Lower leg skin (tissue), 4 donors: ENCODE measurements at regions not wholly inside any gene's neighbourhood (a gene's known extent, or its start where the extent isn't known, plus 50 kb on each side); places are given as distances from the start of the nearest gene placed in this dataset.

Experiments
- DNase-seq, 2 donors: peaks; one replicate each; pipeline ENCODE4 v3.0.0-alpha.2; 2019; ENCODE audit warnings: low spot score in 2 of 2
- H3K4me3 ChIP-seq: fragments of 200-600 bp; sonication (generic); 2 replicates; pipeline ENCODE4 v1.5.1; 2017; ENCODE audit warnings: mild to moderate bottlenecking, low read depth; ENCODE audit not compliant: poor library complexity, severe bottlenecking
- CTCF ChIP-seq, 3 donors: fragments of 450-650 bp; IDR thresholded peaks; one replicate each; pipeline ENCODE4 v1.5.1; 2016; ENCODE audit warnings: antibody characterized with exemption in 3 of 3, mild to moderate bottlenecking in 3 of 3, moderate library complexity in 2 of 3
- POLR2A ChIP-seq, 2 donors: fragments of 450-650 bp; IDR thresholded peaks; one replicate each; pipeline ENCODE4 v1.6.1; 2016 to 2017; ENCODE audit warnings: antibody characterized with exemption in 2 of 2, mild to moderate bottlenecking in 1 of 2, moderate library complexity in 1 of 2
- WGBS, 2 donors: methylation state at CpG; one replicate each; pipeline ENCODE4 v1.1.5; 2018; 5-methylcytosine and 5-hydroxymethylcytosine counted together
- intact Hi-C: fragments of 100-400 bp; cut with DNase I; formaldehyde crosslinking; loops from one replicate; pipeline ENCODE4 v1.15.0; 2023; ENCODE audit warnings: low total_unique reads

GRCh38 chr22:47919893-47920292, 1157.4 kb downstream of the TBC1D22A start:
- H3K4me3 ChIP-seq, result no peak overlapping the region
- WGBS, 2 donors, result 82 to 85% methylated on average over 6 of the region's 6 CpGs
- DNase-seq, result peak in 1 of 2 donors; percentile 53
- TF ChIP-seq CTCF (IDR thresholded peaks at IDR 0.05), result no peak
- no peak for TF ChIP-seq POLR2A (IDR thresholded peaks at IDR 0.05)
- intact Hi-C loops, result no loop called here

GRCh38 chr22:47919001-47919441, 1156.6 kb downstream of the TBC1D22A start:
- intact Hi-C loops, result no loop called here

GRCh38 chr22:47918276-47918921, 1155.9 kb downstream of the TBC1D22A start:
- WGBS, 2 donors, result 56 to 68% methylated on average over 15 of the region's 15 CpGs
- H3K4me3 ChIP-seq, result no peak overlapping the region
- peak in 1 of 2 donors; percentile 60 for DNase-seq
- TF ChIP-seq CTCF (IDR thresholded peaks at IDR 0.05) (no peak), POLR2A (IDR thresholded peaks at IDR 0.05) (no peak)
- intact Hi-C loops, result no loop called here

More at GRCh38 chr22:47919001-47919441, 1156.6 kb downstream of the TBC1D22A start:
- DNase-seq, result peak in 1 of 2 donors; percentile 29
- WGBS, 2 donors, result 82 to 84% methylated on average over 11 of the region's 11 CpGs
- no peak overlapping the region for H3K4me3 ChIP-seq
- TF ChIP-seq CTCF (IDR thresholded peaks at IDR 0.05), result no peak
- TF ChIP-seq POLR2A (IDR thresholded peaks at IDR 0.05), result no peak

GRCh38 chr22:47914481-47915097, 1152.1 kb downstream of the TBC1D22A start:
- DNase-seq, result no peak
- 78 to 87% methylated on average over 15 of the region's 15 CpGs for WGBS, 2 donors
- no peak for TF ChIP-seq POLR2A (IDR thresholded peaks at IDR 0.05)
- no peak for TF ChIP-seq CTCF (IDR thresholded peaks at IDR 0.05)
- H3K4me3 ChIP-seq, result no peak overlapping the region
- intact Hi-C loops, result no loop called here

- 86 to 96% methylated on average over 8 to 9 of the region's 9 CpGs for WGBS, 2 donors
- TF ChIP-seq CTCF (IDR thresholded peaks at IDR 0.05) (no peak), POLR2A (IDR thresholded peaks at IDR 0.05) (no peak)
- intact Hi-C loops, result no loop called here
- H3K4me3 ChIP-seq, result no peak overlapping the region
- DNase-seq, result peak in 1 of 2 donors; percentile 60
These were observed 1140.3 kb downstream of the TBC1D22A start for GRCh38 chr22:47902646-47903180.
